Fibroblast of pulmonary artery (primary cell): ENCODE measurements at regions not wholly inside any gene's neighbourhood (a gene's known extent, or its start where the extent isn't known, plus 50 kb on each side); places are given as distances from the start of the nearest gene placed in this dataset.

ENCODE experiments used
- DNase-seq: peaks from one replicate; pipeline ENCODE4 v3.0.0-alpha.2; 2010; ENCODE audit warnings: low read depth
- H3K4me3 ChIP-seq: replicated peaks from 2 replicates; pipeline ENCODE4 v1.5.1; 2011; ENCODE audit warnings: low read depth, mild to moderate bottlenecking, control low read depth, low read length, moderate library complexity
- CTCF ChIP-seq: IDR thresholded peaks from 2 replicates; pipeline ENCODE4 v1.5.1; 2011; ENCODE audit warnings: mild to moderate bottlenecking, control low read depth, low read length, inconsistent platforms; ENCODE audit errors: missing control alignments

- no peak overlapping the region for H3K4me3 ChIP-seq
- no peak for DNase-seq
- TF ChIP-seq CTCF = no peak
Measured at GRCh38 chr13:53953183-53953582, 924.6 kb downstream of the OLFM4 start.
